ENCODE measurements at regions not wholly inside any gene's neighbourhood (a gene's known extent, or its start where the extent isn't known, plus 50 kb on each side); places are given as distances from the start of the nearest gene placed in this dataset.
"Not testable (repeated sequence)": the region's sequence is repeated elsewhere in the genome, so short reads cannot be mapped to it uniquely, and the experiment has no call there.

GRCh38 chr16:16609627-16610026 lies 230.7 kb downstream of the NPIPA7 start:
- H3K27me3 ChIP-seq (ENCODE audit: control insufficient read depth, insufficient read depth, low read length); H4K91ac ChIP-seq (ENCODE audit: insufficient read depth, low read depth, low read length); H3K9me3 ChIP-seq (ENCODE audit: control insufficient read depth, insufficient read depth, low read length); H3K79me1 ChIP-seq (ENCODE audit: low read depth in 1 of 2, low read length in 2 of 2); H2AFZ ChIP-seq (replicated peaks; ENCODE audit: low read length, poor library complexity); H3K4ac ChIP-seq (ENCODE audit: low read depth, low read length); H2AK9ac ChIP-seq (replicated peaks; ENCODE audit: low read depth, low read length, poor library complexity); H3K9ac ChIP-seq (ENCODE audit: low read depth, low read length); H2BK120ac ChIP-seq (ENCODE audit: low read depth, low read length); in situ Hi-C loops (cut with MboI; ENCODE audit: low sequenced_read_pairs); dilution Hi-C loops (cut with HindIII; ENCODE audit: low sequenced_read_pairs, unreplicated experiment); H3K36me3 ChIP-seq (ENCODE audit: control insufficient read depth, insufficient read depth, low read length); POLR2A ChIA-PET (ENCODE audit: unreplicated experiment); H3K9me1 ChIP-seq (ENCODE audit: insufficient read depth, low read length); H3K14ac ChIP-seq (replicated peaks; ENCODE audit: low read depth, low read length); H2BK15ac ChIP-seq (ENCODE audit: low read depth, low read length); H3K56ac ChIP-seq (ENCODE audit: extremely low read depth, insufficient read depth, low read length); H2AK5ac ChIP-seq (ENCODE audit: low read depth, low read length); H2BK5ac ChIP-seq (ENCODE audit: low read depth, low read length, poor library complexity, severe bottlenecking); ATAC-seq (ENCODE audit: low read depth); DNase-seq; H3K27ac ChIP-seq (ENCODE audit: insufficient read depth, low read length); H4K20me1 ChIP-seq (ENCODE audit: insufficient read depth, low read length); H3K4me3 ChIP-seq (ENCODE audit: insufficient read depth, low read depth, low read length); H2BK20ac ChIP-seq (ENCODE audit: low read depth, low read length); H3K18ac ChIP-seq (ENCODE audit: low read depth, low read length); H4K8ac ChIP-seq (ENCODE audit: low read depth in 2 of 2, low read length in 2 of 2); H4K5ac ChIP-seq (ENCODE audit: low read depth, low read length); H3K4me2 ChIP-seq (ENCODE audit: low read depth, low read length); CTCF ChIA-PET; intact Hi-C loops (cut with micrococcal nuclease); H3K23ac ChIP-seq (ENCODE audit: low read depth, low read length); BruUV-seq (replicated peaks); H3K4me1 ChIP-seq (ENCODE audit: control insufficient read depth, insufficient read depth, low read length): not testable (repeated sequence)
- WGBS, 2 experiments (ENCODE audit: extremely low coverage in 2 of 2, insufficient read length in 1 of 2) = no CpG with 5 or more reads among the region's 6 CpGs

- H3K18ac ChIP-seq (ENCODE audit: low read depth, low read length); dilution Hi-C loops (cut with HindIII; ENCODE audit: low sequenced_read_pairs, unreplicated experiment); H2BK15ac ChIP-seq (ENCODE audit: low read depth, low read length); H3K4me3 ChIP-seq (ENCODE audit: insufficient read depth, low read depth, low read length); H2AK9ac ChIP-seq (replicated peaks; ENCODE audit: low read depth, low read length, poor library complexity); H4K5ac ChIP-seq (ENCODE audit: low read depth, low read length); H4K8ac ChIP-seq (ENCODE audit: low read depth in 2 of 2, low read length in 2 of 2); H4K91ac ChIP-seq (ENCODE audit: insufficient read depth, low read depth, low read length); H3K9me1 ChIP-seq (ENCODE audit: insufficient read depth, low read length); H2BK20ac ChIP-seq (ENCODE audit: low read depth, low read length); H3K36me3 ChIP-seq (ENCODE audit: control insufficient read depth, insufficient read depth, low read length); H3K56ac ChIP-seq (ENCODE audit: extremely low read depth, insufficient read depth, low read length); H3K79me1 ChIP-seq (ENCODE audit: low read depth in 1 of 2, low read length in 2 of 2); H3K27ac ChIP-seq (ENCODE audit: insufficient read depth, low read length); H2BK5ac ChIP-seq (ENCODE audit: low read depth, low read length, poor library complexity, severe bottlenecking); POLR2A ChIA-PET (ENCODE audit: unreplicated experiment); H3K4me2 ChIP-seq (ENCODE audit: low read depth, low read length); intact Hi-C loops (cut with micrococcal nuclease); H2BK120ac ChIP-seq (ENCODE audit: low read depth, low read length); H3K14ac ChIP-seq (replicated peaks; ENCODE audit: low read depth, low read length); H2AK5ac ChIP-seq (ENCODE audit: low read depth, low read length); H2AFZ ChIP-seq (replicated peaks; ENCODE audit: low read length, poor library complexity); H3K9ac ChIP-seq (ENCODE audit: low read depth, low read length); BruUV-seq (replicated peaks); H3K27me3 ChIP-seq (ENCODE audit: control insufficient read depth, insufficient read depth, low read length); DNase-seq; ATAC-seq (ENCODE audit: low read depth); in situ Hi-C loops (cut with MboI; ENCODE audit: low sequenced_read_pairs); H3K4me1 ChIP-seq (ENCODE audit: control insufficient read depth, insufficient read depth, low read length); H3K23ac ChIP-seq (ENCODE audit: low read depth, low read length); H3K4ac ChIP-seq (ENCODE audit: low read depth, low read length); H3K9me3 ChIP-seq (ENCODE audit: control insufficient read depth, insufficient read depth, low read length); H4K20me1 ChIP-seq (ENCODE audit: insufficient read depth, low read length); CTCF ChIA-PET: not testable (repeated sequence)
- WGBS, 2 experiments (ENCODE audit: extremely low coverage in 2 of 2, insufficient read length in 1 of 2) = no CpG with 5 or more reads among the region's 10 CpGs
Observed at GRCh38 chr16:16610389-16610967, 231.5 kb downstream of the NPIPA7 start.
